ENCODE measurements at regions not wholly inside any gene's neighbourhood (a gene's known extent, or its start where the extent isn't known, plus 50 kb on each side); places are given as distances from the start of the nearest gene placed in this dataset.
A peak's percentile ranks its signal among the peaks of the same experiment; 100 is the strongest.

DNA sequence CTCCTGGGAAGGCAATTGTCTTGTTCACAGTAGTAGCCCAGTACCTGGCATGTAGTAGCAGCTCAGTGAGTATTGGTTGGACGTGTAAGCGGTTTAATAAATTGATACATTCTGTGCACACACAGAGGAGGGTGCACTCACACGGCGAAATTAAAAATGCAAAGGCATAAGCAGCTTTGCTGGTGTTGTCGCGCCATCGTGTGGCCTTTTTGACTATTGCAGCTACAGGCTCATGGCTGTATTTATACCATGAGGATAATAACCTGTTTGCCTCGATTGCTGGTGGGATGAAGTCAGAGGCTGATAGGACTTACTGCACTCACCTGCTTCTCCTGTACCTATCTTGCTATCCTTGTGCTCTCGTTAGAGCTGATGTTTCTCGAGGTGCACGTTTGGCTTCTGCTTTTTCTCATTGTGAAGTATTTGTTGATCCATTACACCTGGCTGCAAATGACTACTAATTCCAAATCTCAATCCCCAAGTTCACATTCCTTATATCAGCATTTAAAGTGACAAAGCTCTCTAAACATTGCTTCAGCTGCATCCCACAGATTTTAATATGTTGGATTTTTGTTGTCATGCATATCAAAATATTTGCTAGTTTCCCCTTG, 61.5 kb downstream of the TBXT start:
- peak; percentile 59 to 60 for DNase-seq

DNA sequence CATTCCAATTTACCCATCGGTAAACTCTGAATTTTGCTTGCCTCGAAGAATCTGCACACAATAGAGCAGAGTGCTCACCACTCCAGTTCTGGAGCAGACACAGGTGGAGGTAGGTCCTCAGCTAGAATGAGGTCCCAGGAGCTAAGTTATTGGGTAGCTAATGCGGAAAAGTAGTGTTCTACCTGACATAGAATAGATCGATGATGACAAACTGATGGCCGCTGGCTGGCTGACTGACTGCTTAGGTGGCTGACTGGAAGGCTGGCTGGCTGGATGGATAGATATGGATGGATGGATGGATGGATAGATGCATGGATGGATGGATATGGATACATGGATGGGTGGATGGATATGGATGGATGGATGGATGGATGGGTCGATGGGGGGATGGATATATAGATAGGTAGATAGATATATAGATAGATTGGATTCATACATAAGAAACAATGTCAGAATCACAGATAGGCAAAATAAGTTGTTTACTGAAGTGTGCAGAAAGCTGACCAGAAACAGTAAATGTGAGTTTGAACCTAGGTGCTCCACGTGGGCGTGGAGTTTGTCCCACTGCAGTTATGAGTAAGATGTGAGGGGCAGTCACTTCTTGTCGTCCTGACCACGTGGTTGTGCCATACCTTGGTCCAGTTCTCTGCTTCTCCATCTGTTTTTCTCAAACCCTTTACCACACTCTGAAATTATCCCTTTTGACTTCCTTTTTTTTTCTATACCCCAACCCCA, 62.1 kb downstream of the TBXT start:
- DNase-seq: no peak

DNA sequence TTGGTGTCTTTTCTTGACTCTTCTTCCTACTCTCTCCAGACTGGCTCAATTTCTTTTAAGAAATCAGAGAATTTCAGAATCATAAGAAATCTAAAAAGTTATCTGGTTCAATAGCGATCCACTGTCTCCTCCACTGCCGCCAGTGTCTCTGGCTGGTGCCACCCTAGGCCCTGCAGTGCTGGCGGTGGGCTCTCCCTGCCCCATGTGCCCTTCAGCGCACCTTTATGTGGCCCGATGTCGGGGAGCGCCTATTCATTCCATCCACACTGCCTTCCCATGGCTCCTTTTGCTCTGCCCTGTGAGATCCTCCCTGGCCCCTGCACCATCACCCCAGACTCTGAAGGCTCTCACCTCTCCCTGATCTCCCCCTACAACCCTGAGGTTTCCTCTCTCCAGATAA, 62.8 kb downstream of the TBXT start:
- DNase-seq: no peak

DNA sequence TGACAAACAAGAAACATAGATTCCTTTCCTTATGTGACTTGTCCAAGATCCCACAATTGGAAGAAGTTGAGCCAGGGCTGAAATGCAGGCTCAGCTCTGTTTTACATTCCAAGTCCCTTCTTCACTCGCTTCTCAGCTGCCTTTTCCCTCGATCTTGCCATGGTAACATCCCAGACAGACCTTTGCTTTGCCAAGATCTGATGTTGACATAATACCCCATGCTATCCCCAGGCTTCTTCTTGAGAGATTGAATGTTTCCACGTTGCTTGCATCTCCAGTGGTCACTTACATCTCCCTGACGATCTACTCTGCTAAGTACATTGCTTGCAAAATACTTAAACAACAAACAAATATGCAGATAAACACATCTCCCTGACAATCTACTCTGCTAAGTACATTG, 63.5 kb downstream of the TBXT start:
- no peak for DNase-seq

DNA sequence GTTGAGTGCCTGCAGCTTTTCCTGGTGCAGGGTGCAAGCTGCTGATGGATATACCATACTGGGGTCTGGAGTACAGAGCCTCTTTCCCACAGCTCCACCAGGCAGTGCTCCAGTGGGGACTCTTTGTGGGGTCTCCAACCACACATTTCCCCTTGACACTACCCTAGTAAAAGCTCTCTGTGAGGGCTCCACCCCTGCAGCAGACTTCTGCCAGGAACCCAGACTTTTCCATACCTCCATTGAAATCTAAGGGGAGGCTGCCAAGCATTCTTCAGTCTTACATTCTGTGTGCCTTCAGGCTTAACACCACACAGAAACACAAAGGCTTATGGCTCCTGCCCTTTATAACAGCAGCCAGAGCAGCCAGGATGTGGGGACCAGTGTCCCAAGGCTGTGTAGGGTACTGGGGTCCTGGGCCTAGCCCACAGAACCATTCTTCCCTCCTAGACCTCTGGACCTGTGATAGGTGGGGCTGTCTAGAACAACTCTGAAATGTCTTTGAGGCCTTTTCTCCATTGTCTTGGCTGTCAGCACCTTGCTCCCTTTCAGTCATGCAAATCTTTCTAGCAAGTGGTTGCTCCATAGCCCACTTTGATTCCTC, 65.7 kb downstream of the TBXT start:
- no peak for DNase-seq

DNA sequence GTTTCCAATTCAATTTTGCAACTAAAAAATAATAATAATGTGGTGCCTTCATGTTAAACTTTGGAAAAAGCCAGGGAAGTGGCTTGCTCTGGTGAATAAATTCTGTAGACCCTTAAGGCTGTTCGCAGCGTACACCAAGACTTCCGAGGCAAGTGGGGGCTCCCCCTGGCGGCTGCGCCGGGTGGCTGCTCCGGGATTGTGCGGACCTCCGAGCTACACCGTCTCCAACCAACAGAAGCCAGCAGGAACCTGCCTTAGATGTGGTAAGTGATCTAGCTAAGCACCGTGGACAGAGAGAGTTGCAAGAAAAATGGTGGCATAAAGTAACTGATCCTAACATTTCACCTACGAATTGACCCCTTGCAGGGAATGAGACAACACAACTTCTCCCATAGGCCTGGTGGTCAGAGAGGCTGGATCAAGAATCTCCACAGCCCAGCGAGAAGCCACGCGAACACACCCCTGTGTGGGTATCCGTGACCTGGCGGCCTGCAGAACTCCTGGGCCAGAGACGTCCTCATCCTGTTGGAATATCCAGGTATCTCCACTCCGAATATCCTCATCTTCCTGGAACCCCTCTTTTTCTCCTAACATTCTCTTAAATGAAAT, 69.6 kb downstream of the TBXT start:
- no peak for DNase-seq

DNA sequence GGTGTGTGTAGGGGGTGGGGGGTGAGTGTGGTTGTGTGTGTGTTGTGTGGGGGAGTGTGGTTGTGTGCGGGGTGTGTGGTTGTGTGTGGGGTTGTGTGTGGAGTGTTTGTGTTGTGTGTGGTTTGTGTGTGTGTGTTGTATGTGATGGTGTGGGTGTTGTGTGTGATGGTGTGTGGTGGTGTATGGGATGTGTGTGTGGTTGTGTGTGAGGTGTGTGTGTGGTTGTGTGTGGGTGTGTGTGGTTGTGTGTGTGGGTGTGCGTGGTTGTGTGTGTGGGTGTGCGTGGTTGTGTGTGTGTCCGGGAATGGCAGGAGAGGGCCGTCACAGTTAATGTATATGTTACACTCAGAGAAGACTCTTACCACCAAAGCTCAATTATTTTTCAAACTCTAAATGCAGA, 79.8 kb downstream of the TBXT start:
- no peak for DNase-seq

DNA sequence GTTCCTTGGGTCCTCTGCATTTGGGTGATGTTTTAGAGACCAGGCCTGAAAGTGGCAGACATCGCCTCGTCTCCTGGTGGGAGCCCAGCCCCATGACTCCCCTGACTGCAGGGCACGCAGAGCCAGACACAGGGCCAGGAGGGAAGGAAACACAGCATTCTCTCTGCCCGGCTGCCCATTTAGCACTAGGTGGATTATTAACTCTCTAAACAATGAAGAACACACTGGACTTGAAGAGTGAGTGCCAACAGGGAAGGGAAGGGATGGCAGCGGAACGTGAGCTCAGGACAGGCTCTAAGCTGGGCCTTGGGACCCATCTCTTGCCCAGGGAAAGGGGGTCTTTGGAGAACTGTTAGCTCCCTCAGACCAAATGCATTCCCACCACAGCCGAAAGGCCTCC, 80.4 kb downstream of the TBXT start:
- no peak for DNase-seq

DNA sequence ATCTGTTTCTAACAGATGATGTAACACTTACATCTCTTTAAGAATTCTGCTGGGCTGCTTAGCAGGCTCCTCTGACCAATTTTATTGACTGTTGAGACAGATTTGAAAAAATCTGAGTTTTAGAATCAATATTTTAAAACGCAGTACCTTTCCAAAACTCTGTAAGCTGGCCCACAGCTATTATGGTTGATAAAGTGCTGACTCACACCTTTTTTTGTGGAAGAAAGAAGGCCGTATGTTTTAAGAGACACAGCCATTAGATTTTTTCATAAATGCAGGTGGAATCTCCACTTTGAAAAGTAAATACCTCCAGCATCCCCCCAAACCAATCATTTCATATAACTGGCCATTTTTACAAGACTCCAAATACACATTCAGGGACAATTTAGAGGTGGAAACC, 82.2 kb downstream of the TBXT start:
- DNase-seq: no peak

DNA sequence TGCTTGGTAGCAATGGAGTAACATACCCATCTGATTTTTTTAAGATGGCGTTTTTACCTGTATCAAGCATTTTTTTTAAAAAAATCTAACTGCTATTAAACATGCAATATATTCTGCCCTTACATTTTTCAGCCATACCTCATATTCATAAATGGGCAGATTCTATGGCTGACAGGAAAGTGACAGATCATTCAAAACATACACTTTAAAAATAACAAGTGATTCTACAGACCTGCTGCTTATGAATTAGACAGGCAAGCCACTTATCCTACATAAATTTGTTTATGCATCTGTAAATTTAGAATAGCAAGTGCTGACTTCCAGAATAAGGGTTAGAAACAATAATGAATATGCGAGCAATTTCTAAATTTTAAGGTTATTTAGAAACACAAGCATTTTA, 82.7 kb downstream of the TBXT start:
- DNase-seq: no peak

DNA sequence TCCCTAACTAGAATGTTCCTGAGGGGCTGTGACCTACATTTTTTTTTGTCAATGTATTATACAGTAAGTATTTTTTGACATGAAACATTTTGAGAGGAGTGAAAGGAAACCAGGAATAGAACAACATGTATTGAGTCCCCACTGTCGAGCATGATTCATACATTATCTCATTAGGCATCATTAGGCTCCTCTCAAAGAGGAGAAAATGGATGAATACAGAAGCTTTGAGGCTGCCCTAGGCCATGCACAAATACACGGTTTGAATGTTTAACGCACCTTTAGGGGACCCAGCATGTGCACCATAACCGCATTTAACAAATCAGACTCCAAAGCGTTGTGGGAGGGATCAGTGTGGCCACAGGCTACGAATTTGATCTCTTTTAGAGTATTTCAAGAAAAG, 87.8 kb downstream of the TBXT start:
- no peak for DNase-seq

DNA sequence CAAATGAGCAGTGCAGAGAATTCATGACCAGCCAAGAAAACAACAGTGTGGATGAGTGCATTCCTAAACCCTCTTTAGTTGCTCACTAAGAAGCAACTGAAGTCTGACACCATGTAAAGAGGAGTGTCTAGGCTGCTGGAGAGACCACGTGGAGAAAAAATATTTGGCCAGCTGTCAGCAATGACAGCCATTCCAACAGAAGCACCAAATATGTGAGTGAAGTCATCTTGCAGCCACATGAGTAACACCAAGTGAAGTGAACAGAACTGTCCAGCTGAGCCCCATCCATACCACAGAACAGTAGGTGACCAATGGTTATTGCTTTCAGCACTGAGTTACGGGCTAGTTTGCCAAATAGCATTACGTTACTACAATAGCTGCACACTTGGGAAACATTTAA, 89.4 kb downstream of the TBXT start:
- no peak for DNase-seq

DNA sequence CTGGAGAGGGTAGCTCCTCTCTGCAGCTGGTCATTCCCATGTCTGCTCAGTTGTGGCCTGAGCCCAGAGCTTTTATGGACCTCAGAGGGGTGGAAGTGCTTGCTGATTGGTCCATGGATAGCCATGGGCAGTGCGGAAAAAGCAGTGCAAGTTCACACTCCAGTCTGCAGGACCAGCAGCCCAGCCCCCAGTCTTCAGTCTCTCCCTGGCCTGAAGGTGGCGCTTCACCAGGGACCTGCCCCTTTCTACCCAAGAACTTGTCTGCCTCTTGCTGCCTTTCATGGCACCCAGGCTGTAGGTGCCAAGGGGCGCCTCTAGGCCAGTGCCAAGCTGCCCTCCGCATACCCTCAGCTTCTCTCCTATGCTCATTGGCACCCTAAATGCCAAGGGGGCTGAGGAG, 91.0 kb downstream of the TBXT start:
- no peak for DNase-seq

DNA sequence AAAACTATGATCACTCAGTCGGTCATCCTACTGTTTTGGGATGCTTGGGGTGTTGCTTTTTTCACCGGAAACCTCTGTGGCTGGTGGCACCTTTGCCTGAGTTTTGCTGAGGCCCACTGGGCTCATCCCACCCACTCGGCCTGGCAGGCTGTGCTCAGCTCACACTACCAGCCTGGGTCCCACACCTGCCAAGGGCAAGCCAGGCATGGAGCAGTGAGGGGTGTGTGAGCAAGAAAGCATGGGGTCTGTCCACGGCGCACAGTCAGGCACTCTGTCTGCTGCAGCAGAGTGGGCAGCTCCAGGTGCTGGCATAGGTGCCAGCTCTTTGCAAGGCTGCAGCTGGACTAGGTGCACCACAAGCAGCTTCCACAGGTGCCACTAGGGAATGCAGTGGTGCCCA, 91.7 kb downstream of the TBXT start:
- DNase-seq: no peak

DNA sequence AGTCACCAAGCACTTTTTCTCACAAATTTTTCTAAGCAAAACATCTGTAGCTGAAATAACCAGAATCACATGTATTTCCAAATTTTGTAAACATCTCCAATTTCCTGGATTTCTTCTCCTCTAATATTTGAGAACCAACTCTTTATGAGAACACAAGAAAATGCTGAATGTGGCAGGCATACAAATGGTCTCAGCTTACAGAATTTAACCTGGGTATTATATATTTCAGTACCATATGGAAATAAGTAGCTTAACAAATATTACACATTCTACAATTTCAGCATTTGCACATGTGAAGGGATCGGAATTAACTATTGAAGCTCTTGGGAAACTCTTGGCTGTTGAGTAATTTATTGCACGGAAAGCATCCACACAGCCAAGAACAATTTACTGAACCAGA, 92.5 kb downstream of the TBXT start:
- no peak for DNase-seq

DNA sequence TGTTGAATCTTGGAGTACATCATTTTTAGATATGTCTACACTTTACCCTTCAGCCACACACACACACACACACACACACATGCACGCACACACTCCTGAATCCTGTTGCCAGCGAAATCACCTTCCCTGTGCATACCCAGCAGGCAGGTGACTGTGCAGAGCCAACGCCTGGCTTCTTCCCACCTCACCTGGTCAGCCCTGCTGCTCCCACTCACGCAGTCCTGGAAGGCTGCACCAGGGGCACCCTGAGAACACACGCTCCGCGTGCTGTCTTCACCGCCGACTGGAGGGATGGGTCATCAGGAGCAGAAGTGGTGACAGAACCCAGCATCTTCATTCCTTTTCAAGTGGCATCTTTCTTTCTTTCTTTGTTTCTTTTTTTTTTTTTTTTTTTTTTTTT, 94.6 kb downstream of the TBXT start:
- DNase-seq: no peak

DNA sequence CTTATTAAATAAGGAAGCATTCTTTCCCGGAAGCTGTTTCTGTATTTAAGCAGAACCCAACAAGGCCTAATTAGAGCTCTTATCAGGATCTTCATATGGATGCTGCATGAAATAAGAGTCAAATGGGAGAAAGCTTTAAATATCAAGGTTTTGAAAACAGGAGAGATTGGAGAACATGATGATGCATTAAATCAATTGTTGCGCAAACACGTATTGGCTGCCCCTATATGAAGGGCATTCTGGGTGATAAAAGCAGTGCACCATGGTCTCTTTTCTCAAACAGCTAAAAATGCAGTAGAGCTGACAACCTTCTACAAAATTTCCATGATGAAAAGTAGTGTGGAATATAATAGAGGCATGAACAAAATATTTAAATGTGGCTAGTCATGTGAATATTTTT, 98.9 kb downstream of the TBXT start:
- DNase-seq: no peak

DNA sequence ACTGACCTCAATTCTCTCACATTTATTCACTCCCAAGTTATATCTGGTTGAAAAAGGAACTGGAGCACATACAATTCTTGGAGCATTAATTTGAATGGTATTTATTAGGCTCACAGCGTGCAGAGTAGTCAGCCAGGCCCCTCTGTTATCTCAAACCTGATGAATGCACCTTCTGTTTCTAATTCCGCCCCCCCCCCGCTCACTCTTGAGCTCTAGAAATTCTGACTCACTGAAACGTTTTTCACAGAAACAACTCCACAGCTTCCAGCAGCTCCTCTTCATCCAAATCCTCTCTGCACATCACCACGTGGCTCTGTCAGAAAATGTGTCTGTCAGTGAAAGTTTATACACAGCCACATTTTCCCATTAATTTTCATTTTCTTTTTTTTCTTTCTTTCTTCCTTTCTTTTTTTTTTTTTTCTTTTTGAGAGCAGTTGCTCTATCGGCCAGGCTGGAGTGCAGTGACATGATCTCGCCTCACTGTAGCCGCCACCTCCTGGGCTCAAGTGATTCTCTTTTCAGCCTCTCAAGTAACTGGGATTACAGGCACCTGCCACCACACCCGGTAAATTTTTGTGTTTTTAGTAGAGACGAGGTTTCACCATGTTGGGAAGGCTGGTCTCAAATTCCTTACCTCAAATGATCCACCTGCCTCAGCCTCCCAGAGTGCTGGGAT, 109.4 kb downstream of the TBXT start:
- DNase-seq: no peak

DNA sequence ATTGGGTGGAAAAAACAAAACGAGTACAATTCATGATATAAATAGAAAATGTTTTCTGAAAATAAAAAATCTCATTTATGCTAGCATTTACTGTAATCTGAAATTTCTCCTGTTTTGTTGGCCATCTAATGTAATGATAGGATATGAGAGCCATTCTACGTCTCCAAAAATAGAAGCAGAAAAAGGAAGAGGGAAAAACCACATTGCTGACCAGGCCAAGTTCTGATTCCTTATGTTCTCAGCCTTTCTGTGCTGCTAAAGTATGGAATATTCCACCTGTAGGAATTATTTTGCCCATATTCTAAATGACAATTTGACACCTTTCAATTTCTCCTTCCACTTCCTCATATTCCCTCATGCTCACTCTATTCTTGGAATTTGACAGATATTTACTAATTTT, 110.2 kb downstream of the TBXT start:
- DNase-seq: no peak

DNA sequence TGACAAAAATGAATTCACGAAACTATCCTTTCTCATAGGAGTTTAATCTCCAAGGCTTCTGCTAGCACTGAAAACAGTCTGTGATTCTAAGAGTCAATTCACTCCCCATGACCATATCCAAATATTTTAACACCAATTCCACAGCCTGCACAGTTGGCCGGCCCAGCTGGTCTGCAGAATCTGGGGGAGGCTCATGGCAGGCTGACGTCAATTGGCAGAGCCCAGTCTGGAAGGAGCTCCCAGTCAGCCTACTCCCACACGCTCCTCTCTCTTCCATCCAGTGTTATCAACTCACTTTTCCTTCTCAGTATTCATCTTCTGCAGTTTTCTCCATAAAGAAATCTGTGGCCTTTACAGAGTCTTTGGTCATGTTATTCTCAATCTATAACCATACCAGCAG, 111.0 kb downstream of the TBXT start:
- no peak for DNase-seq

DNA sequence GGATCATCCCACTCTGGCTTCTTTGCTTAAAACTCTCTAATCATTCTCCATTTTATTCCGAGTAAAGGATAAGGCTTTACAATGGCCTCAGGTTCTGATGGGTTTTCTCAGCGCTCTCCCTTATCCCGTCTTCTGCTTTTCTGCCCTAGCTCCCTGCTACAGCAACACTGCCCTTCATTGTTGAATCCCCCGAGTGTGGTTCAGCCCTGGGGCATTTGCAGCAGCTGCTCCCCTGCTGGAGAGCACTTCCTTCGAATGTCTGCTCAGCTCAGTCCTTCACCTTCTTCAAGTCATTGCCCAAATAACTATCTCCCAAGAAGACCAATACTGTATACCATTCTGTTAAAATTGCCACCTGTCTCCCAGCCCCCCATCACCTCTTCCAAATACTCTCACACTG, 111.8 kb downstream of the TBXT start:
- no peak for DNase-seq

DNA sequence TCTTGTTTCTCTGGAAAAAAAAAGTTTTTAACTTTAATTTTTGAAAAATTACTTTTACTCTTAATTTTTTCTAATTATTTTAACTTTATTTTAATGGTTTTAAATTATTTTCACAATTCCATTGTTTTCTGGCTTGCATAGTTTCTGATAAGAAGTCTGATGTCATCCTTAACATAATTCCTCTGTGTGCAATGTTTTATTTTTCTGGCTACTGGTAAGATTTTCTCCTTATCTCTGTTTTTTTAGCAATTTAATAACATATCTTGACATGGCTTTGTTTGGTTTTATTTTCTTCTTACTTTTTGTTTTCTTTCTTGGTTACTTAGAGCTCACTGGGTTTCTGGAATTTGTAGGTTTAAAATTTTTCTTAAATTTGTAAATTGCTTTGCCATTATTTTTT, 114.8 kb downstream of the TBXT start:
- DNase-seq: no peak

DNA sequence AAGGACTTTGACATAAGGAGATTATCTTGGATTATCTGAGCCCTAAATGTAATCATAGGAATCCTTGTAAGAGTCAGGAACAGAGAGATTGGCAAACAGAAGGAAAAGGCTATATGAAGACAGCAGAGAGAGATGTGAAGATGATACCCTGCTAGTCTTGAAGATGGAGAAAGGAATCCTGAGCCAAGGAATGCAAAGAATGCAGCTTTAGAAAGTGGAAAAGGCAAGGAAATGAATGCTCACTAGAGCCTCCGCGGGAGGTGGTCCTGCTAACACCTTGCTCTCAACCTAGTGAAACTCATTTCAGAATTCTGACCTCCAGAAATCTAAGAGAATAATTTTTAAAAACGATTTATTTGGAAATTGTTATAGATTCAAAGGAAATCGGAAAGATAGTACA, 117.1 kb downstream of the TBXT start:
- no peak for DNase-seq

DNA sequence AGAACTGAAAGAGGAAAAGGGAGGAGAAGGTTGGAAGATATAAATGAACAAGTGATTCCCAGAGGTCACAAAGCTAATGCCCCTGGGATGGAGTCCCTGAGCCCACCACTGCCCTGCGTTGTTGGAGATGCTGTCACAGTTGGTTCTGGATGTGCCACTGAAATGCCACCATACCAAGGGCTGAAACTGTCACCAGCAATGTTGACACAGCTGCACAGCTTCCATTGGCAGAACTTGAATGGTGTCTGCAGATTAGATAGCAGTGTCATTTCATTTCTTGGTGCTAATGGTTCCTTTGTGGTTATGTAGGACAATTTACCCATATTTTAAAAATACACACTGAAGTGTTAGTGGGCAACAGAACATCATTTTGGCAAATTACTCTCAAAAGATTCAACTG, 120.7 kb downstream of the TBXT start:
- no peak for DNase-seq

Measured in Kasumi-1 (cell line).